ENCODE measurements at regions not wholly inside any gene's neighbourhood (a gene's known extent, or its start where the extent isn't known, plus 50 kb on each side); places are given as distances from the start of the nearest gene placed in this dataset.
A peak's percentile ranks its signal among the peaks of the same experiment; 100 is the strongest.

DNA sequence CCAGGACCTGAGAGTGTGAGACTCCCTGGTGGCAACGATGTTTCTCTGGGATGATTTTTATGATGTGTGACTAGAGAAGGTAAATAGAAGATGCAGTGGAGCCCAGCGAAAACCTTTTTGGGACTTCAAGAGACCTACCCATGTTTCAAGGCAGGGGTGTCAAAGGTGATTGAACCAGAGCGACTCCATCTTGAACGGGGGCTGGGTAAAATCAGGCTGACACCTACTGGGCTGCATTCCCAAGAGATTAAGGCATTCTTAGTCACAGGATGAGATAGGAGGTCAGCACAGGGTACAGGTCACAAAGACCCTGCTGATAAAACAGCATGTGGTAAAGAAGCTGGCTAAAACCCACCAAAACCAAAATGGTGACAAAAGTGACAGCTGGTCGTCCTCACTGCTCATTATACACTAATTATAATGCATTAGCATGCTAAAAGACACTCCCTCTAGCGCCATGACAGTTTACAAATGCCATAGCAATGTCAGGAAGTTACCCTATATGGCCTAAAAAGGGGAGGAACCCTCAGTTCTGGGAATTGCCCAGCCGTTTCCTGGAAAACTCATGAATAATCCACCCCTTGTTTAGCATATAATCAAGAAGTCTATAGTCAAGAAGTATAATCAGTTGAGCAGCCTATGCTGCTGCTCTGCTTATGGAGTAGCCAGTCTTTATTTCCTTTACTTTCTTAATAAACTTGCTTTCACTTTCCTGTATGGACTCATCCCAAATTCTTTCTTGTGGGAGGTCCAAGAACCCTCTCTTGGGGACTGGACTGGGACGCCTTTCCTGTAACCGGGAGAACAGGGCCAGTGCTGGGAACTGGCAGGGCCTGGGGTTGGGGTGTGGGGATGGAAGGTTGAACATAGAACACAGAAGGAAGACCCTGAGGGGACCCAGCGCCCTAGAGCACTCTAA, 526.4 kb downstream of the QKI start (continued):
- TF ChIP-seq GABPA (tag; conservative IDR thresholded peaks at IDR 0.05; ENCODE audit: low read depth) (0 out of 2 replicates have a peak, but pooled peaks have one; percentile 36), SRSF9 (IDR thresholded peaks at IDR 0.05; ENCODE audit: borderline replicate concordance, low read depth, low read length) (no peak), NR4A1 (CRISPR knock-in tag; IDR thresholded peaks at IDR 0.05) (no peak), NR4A1 (tag; IDR thresholded peaks at IDR 0.05) (peak; percentile 92), ZNF583 (CRISPR knock-in tag; IDR thresholded peaks at IDR 0.05) (peak; percentile 97)
- TF ChIP-seq, protein P1, sequence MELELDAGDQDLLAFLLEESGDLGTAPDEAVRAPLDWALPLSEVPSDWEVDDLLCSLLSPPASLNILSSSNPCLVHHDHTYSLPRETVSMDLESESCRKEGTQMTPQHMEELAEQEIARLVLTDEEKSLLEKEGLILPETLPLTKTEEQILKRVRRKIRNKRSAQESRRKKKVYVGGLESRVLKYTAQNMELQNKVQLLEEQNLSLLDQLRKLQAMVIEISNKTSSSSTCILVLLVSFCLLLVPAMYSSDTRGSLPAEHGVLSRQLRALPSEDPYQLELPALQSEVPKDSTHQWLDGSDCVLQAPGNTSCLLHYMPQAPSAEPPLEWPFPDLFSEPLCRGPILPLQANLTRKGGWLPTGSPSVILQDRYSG (tag; conservative IDR thresholded peaks at IDR 0.05; ENCODE audit: low read depth), result peak; percentile 79; the same call in 1 of the 2 replicates
- TF ChIP-seq, protein P2, sequence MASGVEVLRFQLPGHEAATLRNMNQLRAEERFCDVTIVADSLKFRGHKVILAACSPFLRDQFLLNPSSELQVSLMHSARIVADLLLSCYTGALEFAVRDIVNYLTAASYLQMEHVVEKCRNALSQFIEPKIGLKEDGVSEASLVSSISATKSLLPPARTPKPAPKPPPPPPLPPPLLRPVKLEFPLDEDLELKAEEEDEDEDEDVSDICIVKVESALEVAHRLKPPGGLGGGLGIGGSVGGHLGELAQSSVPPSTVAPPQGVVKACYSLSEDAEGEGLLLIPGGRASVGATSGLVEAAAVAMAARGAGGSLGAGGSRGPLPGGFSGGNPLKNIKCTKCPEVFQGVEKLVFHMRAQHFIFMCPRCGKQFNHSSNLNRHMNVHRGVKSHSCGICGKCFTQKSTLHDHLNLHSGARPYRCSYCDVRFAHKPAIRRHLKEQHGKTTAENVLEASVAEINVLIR (CRISPR knock-in tag; IDR thresholded peaks at IDR 0.05), result peak; percentile 61; the same call in 1 of the 2 replicates

DNA sequence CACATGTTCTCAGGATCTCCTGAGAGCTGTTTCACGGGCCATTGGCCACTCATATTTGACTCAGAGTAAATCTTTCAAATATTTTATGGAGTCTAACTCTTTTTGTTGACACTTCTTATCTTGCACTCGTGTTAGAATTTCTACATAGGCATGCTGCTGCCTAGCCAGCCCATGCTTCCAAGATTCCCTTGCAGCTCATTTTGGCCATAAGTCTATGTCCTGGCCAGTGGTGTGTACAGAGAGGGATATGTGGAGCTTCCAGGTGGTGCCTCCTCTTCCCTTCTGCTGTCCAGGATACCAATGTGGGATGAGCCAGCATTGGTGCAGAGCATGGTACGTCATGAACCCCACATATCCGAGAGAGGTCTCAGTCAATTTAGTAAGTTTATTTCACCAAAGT, 522.6 kb downstream of the QKI start:
- TF ChIP-seq RNF2 (IDR thresholded peaks at IDR 0.05) (no peak), HDGF (IDR thresholded peaks at IDR 0.05) (no peak), STAT5B (CRISPR knock-in tag; IDR thresholded peaks at IDR 0.05) (no peak), PHF8 (IDR thresholded peaks at IDR 0.05; ENCODE audit: borderline replicate concordance, low read length) (no peak)
- TF ChIP-seq, protein P3, sequence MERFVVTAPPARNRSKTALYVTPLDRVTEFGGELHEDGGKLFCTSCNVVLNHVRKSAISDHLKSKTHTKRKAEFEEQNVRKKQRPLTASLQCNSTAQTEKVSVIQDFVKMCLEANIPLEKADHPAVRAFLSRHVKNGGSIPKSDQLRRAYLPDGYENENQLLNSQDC (CRISPR knock-in tag; IDR thresholded peaks at IDR 0.05), result no peak
- TF ChIP-seq, protein P4, sequence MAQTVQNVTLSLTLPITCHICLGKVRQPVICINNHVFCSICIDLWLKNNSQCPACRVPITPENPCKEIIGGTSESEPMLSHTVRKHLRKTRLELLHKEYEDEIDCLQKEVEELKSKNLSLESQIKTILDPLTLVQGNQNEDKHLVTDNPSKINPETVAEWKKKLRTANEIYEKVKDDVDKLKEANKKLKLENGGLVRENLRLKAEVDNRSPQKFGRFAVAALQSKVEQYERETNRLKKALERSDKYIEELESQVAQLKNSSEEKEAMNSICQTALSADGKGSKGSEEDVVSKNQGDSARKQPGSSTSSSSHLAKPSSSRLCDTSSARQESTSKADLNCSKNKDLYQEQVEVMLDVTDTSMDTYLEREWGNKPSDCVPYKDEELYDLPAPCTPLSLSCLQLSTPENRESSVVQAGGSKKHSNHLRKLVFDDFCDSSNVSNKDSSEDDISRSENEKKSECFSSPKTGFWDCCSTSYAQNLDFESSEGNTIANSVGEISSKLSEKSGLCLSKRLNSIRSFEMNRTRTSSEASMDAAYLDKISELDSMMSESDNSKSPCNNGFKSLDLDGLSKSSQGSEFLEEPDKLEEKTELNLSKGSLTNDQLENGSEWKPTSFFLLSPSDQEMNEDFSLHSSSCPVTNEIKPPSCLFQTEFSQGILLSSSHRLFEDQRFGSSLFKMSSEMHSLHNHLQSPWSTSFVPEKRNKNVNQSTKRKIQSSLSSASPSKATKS (CRISPR knock-in tag; IDR thresholded peaks at IDR 0.05), result no peak
- TF ChIP-seq, protein P5, sequence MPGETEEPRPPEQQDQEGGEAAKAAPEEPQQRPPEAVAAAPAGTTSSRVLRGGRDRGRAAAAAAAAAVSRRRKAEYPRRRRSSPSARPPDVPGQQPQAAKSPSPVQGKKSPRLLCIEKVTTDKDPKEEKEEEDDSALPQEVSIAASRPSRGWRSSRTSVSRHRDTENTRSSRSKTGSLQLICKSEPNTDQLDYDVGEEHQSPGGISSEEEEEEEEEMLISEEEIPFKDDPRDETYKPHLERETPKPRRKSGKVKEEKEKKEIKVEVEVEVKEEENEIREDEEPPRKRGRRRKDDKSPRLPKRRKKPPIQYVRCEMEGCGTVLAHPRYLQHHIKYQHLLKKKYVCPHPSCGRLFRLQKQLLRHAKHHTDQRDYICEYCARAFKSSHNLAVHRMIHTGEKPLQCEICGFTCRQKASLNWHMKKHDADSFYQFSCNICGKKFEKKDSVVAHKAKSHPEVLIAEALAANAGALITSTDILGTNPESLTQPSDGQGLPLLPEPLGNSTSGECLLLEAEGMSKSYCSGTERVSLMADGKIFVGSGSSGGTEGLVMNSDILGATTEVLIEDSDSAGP (CRISPR knock-in tag; IDR thresholded peaks at IDR 0.05), result no peak
- Histone ChIP-seq H3K27ac (ENCODE audit: extremely low read depth, low read depth, low read length) (no peak overlapping the region), H3K27me3 (ENCODE audit: control insufficient read depth in 2 of 2, insufficient read depth in 2 of 2, low read length in 2 of 2) (peaks cover 24 to 27% of the 10 kb centered on the region in 2 experiments), H3K4me1 (replicated peaks in 1 of 2; ENCODE audit: control insufficient read depth in 2 of 2, insufficient read depth in 2 of 2, low read length in 2 of 2) (no peaks in the 10 kb centered on the region), H3K36me3 (ENCODE audit: control insufficient read depth, insufficient read depth, low read length) (no peaks in the 10 kb centered on the region), H3K9me1 (ENCODE audit: control insufficient read depth, insufficient read depth, low read length) (no peaks in the 10 kb centered on the region), H3K4me3 (no peak overlapping the region), H3K79me2 (ENCODE audit: control insufficient read depth, insufficient read depth, low read length) (no peaks in the 10 kb centered on the region), H3K9me3 (replicated peaks; ENCODE audit: control insufficient read depth, insufficient read depth, low read depth, low read length) (no peaks in the 10 kb centered on the region), H3K4me2 (ENCODE audit: insufficient read depth, low read length) (no peak overlapping the region), H3K9ac (ENCODE audit: insufficient read depth in 1 of 2, low read depth in 2 of 2, low read length in 2 of 2) (no peak overlapping the region), H4K20me1 (replicated peaks; ENCODE audit: control insufficient read depth, insufficient read depth, low read length) (no peaks in the 10 kb centered on the region; the same call in 1 of the 2 replicates), H2AFZ (ENCODE audit: low read depth, low read length) (no peak overlapping the region)
- 1% methylated on average over 4 of the region's 4 CpGs for WGBS (ENCODE audit: insufficient coverage, low coverage, missing lambda C conversion rate)
- ATAC-seq (no peak), DNase-seq (ENCODE audit: extremely low read depth in 1 of 4, low spot score in 3 of 4) (no peak), FAIRE-seq (no peak)
- BruUV-seq (replicated peaks), result no TSS peak
- ChIA-PET POLR2A (interaction anchor here (1.5 kb wide), 1 partner anchor 10 kb away, joined by 3 read pairs; no protein-coding TSS in a partner anchor), CTCF (ENCODE audit: low intra/inter-chr PET ratio) (no interaction called here)
- intact Hi-C loops (cut with micrococcal nuclease) (no loop called here), in situ Hi-C loops (cut with MboI) (no loop called here)

Data from K562 (cell line).